AG04450 (cell line): ENCODE measurements at regions not wholly inside any gene's neighbourhood (a gene's known extent, or its start where the extent isn't known, plus 50 kb on each side); places are given as distances from the start of the nearest gene placed in this dataset.

Experiments
- CTCF ChIA-PET: fragments of 300-600, 350-600 bp; formaldehyde crosslinking; extraction: SDS; loops from one replicate; lab custom pipeline; 2022; ENCODE audit warnings: antibody characterized with exemption, inconsistent platforms; lab: Charles Lee
- POLR2A ChIA-PET: fragments of 350-600 bp; formaldehyde crosslinking; extraction: SDS; loops from one replicate; lab custom pipeline; 2021; ENCODE audit warnings: antibody characterized with exemption, inconsistent platforms; lab: Yijun Ruan, JAX
- DNase-seq: peaks from one replicate; pipeline ENCODE4 v3.0.0-alpha.2; 2011; ENCODE audit warnings: low read depth, low spot score
- H3K27ac ChIP-seq: one replicate; pipeline ENCODE4 v1.5.1; 2012; ENCODE audit warnings: low read depth, low read length, control low read depth
- H3K27me3 ChIP-seq: one replicate; pipeline ENCODE4 v1.6.0; 2012; ENCODE audit warnings: low read length; ENCODE audit not compliant: control insufficient read depth, insufficient read depth
- H3K4me3 ChIP-seq: 2 replicates; pipeline ENCODE4 v1.5.1; 2011; ENCODE audit warnings: mild to moderate bottlenecking, low read depth, low read length, control low read depth
- H3K9me3 ChIP-seq: 2 replicates; pipeline ENCODE4 v1.5.1; 2012; ENCODE audit warnings: low read length; ENCODE audit not compliant: control insufficient read depth, insufficient read depth
- CTCF ChIP-seq: IDR thresholded peaks from 2 replicates; pipeline ENCODE4 v1.5.1; 2011; ENCODE audit warnings: low read depth, low read length, control low read depth, inconsistent platforms

GRCh38 chr5:52543594-52543993, 244.1 kb upstream of the ITGA1 start:
- Histone ChIP-seq H3K4me3 (no peak overlapping the region), H3K9me3 (no peaks in the 10 kb centered on the region), H3K27ac (no peak overlapping the region), H3K27me3 (no peaks in the 10 kb centered on the region)
- POLR2A ChIA-PET = no interaction called here
- no peak for DNase-seq
- CTCF ChIA-PET = no interaction called here
- TF ChIP-seq CTCF = no peak

- TF ChIP-seq CTCF = no peak
- CTCF ChIA-PET = no interaction called here
Observed at GRCh38 chr5:52544738-52545137, 243.0 kb upstream of the ITGA1 start.

GRCh38 chr5:52554293-52554692, 233.4 kb upstream of the ITGA1 start:
- POLR2A ChIA-PET = no interaction called here
- DNase-seq = no peak
- Histone ChIP-seq H3K27me3 (no peaks in the 10 kb centered on the region), H3K4me3 (no peak overlapping the region), H3K9me3 (no peaks in the 10 kb centered on the region), H3K27ac (no peak overlapping the region)
- CTCF ChIA-PET = no interaction called here
- no peak for TF ChIP-seq CTCF

More at GRCh38 chr5:52544738-52545137, 243.0 kb upstream of the ITGA1 start:
- no peak overlapping the region for H3K27ac ChIP-seq
- H3K9me3 ChIP-seq = no peaks in the 10 kb centered on the region
- no peak for DNase-seq
- H3K27me3 ChIP-seq = no peaks in the 10 kb centered on the region
- no peak overlapping the region for H3K4me3 ChIP-seq
- POLR2A ChIA-PET = no interaction called here

GRCh38 chr5:52560366-52560765, 227.3 kb upstream of the ITGA1 start:
- Histone ChIP-seq H3K4me3 (no peak overlapping the region), H3K27me3 (no peaks in the 10 kb centered on the region), H3K9me3 (no peaks in the 10 kb centered on the region), H3K27ac (no peak overlapping the region)
- DNase-seq = no peak
- ChIA-PET CTCF (interaction anchor here (0.7 to 1.3 kb wide), 4 partner anchors 1565 to 1605 kb away, joined by 3 to 9 read pairs (median 4); no protein-coding TSS in a partner anchor), POLR2A (no interaction called here)
- TF ChIP-seq CTCF = no peak

- DNase-seq = no peak
- Histone ChIP-seq H3K27me3 (no peaks in the 10 kb centered on the region), H3K4me3 (no peak overlapping the region), H3K9me3 (no peaks in the 10 kb centered on the region), H3K27ac (no peak overlapping the region)
- CTCF ChIA-PET = no interaction called here
- no peak for TF ChIP-seq CTCF
- POLR2A ChIA-PET = no interaction called here
Observed at GRCh38 chr5:52562473-52562872, 225.2 kb upstream of the ITGA1 start.
